HG03045 (cell line): ENCODE measurements at regions not wholly inside any gene's neighbourhood (a gene's known extent, or its start where the extent isn't known, plus 50 kb on each side); places are given as distances from the start of the nearest gene placed in this dataset.
"Not testable (repeated sequence)": the region's sequence is repeated elsewhere in the genome, so short reads cannot be mapped to it uniquely, and the experiment has no call there.

Experiments used
- ATAC-seq: cut with Tn5 transposase; IDR thresholded peaks from one replicate; pipeline ENCODE4 v1.9.1; 2021; ENCODE audit warnings: mild to moderate bottlenecking, moderate library complexity; ENCODE audit not compliant: unreplicated experiment

GRCh38 chr12:68478516-68479260 is 132.0 kb upstream of the RAP1B start:
- ATAC-seq = no peak

DNA sequence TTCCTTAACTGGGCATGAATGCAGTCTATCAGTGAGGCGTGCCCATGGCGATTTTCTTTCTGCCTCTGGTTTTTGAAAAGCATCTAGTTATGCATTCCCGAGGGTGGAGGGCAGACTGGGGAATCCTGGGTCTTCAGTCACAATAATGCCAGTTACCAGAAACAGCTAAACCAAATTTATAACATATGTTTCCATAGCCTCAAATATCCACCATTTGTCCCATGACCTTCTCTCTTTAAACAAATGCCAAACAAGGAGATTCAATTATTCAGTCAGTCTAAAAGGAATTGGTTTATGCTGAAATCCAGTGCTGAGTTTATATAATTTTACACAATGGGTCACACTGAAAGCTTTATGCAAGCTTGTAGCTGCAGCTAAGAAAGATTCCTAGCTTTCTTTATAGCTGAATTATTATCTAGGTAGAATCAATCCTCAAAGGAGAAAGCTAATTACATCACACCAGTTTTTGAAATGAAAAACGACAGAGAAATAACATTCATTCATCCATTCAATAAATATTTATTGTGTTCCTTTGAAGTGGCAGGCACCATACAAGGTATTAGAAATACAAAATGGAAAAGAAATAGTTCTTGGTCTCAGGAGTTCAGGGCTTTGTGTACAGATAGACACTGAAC is 131.3 kb upstream of the RAP1B start:
- no peak for ATAC-seq

GRCh38 chr12:68479896-68480291 is 130.8 kb upstream of the RAP1B start:
- ATAC-seq = no peak

- no peak for ATAC-seq
Observed at GRCh38 chr12:68480526-68480925, 130.2 kb upstream of the RAP1B start.

DNA sequence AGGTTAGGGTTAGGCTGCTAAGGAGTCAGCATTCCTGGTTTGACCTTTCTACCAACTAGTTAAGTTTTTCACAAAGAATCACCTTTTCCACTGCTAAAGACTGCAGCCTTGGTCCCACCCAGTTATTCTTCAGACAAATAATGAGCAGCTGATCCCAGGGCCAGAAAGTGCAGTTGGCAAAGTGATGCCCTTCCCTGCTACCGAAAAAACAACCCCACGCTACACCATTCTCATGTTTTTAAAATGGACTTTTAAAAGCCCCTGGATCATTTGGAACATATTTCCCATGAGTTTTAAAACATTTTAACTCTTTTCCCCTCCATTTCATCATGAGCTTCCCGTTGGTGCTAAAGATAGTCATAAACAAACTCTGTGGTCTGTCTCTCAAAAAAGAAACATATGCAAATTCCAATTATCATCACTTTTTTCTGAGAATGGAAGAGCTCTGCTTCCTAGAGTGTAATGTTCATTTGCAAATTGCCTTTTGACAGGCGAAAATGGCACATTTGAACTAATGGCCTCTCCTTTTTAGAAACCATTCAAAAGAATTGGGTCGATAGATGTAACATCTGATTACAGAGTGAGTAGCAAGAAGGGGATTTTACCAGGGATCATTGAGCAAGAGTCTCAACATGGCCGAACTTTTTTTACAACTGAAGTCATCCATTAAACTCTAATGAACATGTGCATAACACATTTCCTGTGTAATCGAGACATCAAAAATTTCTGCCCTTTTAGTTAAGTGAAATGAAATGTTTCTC is 129.3 kb upstream of the RAP1B start:
- ATAC-seq = peak; percentile 62

GRCh38 chr12:68482014-68482413 is 128.7 kb upstream of the RAP1B start:
- no peak for ATAC-seq

DNA sequence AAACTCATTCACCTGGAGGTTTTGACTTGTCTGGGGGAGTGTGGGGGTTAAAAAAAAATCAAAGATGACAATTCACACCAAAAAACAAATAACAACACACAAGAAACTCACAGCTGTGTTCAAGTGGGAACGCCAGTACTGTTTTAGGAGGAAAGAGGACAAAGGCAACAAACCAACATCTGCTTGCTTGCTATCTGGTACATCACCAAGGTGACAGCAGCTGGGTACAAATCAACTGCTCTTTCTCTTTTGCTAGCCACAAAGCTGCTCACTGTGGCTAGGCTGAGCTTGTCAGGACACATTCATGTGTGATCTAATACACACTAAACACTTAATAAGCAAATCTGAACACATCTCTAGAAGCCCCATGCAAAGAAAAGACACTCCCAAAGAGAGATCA is 128.0 kb upstream of the RAP1B start:
- peak; percentile 69 for ATAC-seq

GRCh38 chr12:68483592-68484383 is 126.9 kb upstream of the RAP1B start:
- ATAC-seq = no peak

GRCh38 chr12:68484578-68484977 is 126.1 kb upstream of the RAP1B start:
- ATAC-seq = not testable (repeated sequence)

DNA sequence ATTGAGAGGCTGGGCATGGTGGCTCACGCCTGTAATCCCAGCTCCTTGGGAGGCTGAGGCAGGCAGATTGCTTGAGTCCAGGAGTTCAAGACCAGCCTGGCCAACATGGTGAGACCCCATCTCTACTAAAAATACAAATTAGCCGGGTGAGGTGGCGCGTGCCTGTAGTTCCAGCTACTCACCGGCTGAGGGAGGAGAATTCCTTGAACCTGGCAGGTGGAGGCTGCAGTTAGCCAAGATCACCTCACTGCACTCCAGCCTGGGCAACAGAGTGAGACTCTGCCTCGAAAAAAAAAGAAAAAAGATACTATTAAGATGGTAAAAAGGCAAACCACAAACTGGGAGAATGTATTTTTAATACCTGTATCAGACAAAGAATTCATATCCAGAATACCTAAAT is 124.2 kb upstream of the RAP1B start:
- ATAC-seq = not testable (repeated sequence)

- peak; percentile 79 for ATAC-seq
Observed at GRCh38 chr12:68487721-68488309, 122.9 kb upstream of the RAP1B start.

GRCh38 chr12:68489273-68489672 is 121.4 kb upstream of the RAP1B start:
- no peak for ATAC-seq

DNA sequence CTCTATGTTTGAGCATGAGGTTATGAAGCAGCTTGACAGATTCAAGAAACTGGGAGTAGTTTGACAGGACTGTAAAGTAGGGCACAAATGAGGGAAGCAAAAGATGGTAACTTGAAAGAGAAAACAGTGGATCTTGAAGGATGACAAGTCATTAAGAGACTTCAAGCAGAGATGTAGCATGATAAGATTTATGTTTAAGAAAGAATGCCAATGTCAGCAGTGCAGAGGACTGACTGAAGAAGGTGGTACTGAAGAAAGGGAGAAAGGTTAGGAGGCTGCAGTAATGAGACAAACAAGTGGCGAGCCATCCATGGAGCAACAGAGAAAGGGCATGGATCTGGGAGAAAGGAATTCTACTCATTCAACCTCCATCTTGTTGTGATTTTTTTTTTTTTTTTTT is 120.2 kb upstream of the RAP1B start:
- no peak for ATAC-seq

DNA sequence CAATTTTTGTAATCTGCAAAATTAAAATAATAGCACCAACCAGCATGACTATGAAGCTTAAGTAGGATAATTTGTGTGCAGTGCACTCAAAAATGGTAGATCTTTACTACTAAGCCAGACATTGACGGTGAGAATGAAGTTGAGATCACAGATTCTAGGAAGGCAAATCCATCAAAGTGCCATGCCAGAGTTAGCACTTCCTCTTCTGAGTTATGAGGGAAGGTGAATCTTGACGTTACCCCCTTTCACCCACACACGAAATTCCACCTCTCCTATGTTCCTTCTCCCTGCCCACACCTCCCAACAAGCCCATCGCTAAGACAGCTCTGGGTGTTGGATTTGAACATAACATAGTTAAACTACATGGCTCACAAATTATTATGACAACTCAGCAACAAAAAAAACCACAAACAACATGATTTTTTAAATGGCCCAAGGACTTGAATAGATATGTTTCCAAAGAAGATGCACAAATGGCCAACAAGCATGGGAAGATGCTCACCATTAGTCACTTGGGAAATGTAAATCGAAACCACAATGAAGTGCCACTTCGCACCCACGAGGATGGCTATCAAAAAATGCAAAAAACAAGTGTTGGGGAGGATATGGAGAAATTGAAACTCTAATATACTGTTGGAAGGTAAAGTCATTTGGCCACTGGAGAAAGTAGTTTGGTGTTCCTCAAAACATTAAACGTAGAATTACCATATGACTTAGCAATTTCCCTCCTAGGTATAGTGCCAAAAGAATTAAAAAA is 119.3 kb upstream of the RAP1B start:
- no peak for ATAC-seq

DNA sequence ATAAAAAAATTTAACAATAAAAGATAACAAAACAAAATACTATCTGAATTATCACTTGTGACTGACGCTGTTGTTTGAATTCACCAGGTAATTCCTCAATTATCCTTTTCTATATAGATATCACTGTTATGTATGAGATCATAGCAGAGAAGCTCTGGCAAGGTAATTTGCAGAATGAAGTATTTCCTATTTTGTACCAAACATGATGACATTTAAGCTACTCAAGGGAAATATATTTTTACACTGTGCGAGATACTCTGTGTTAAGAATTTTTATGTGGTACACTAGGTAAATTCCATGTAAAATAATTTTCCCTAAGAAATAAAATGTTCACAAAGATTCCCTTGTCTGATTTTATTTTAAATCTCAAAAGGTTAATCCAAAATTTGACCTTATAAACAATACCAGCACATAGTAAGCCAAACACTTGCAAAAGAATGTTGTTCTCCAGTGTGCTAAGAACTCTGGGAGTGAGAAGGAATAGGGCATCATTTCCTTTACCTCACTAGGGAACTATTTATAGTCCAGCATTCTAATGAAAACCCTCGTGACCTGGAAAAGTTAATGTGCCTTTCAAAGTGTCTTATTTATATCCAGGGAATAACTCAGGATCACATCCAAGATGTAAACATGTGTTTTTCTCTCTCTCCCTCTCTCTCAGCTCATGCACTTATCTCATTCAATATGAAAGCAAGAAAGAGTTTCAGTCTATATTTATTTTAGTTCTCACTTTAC is 115.2 kb upstream of the RAP1B start:
- no peak for ATAC-seq

- peak; percentile 45 for ATAC-seq
Observed at GRCh38 chr12:68497107-68497506, 113.6 kb upstream of the RAP1B start.

- ATAC-seq = no peak
Observed at GRCh38 chr12:68497702-68498101, 113.0 kb upstream of the RAP1B start.

GRCh38 chr12:68498736-68499135 is 112.0 kb upstream of the RAP1B start:
- no peak for ATAC-seq

DNA sequence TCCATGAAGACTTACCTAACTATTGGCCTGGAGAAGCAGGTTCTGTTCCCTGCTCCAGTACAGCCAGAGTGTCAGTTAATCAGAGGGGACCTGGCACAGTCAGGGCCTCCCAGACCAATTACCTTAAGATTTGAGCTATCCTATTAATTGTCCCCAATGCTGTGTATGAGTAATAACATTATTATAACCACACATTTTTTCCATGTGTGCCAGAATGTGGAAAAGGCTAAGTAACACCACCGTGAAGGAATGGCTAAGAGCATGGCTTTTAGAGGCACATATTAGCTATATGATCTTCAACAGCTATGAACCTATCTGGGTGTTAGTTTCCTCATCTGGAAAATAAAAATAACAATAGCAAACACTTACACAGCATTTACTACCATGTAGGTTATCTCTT is 111.1 kb upstream of the RAP1B start:
- ATAC-seq = no peak
